Mesothelial cell of epicardium (in vitro differentiated cells): ENCODE measurements at regions not wholly inside any gene's neighbourhood (a gene's known extent, or its start where the extent isn't known, plus 50 kb on each side); places are given as distances from the start of the nearest gene placed in this dataset.

Source experiments
- DNase-seq, 2 experiments: peaks; one replicate each; pipeline ENCODE4 v3.0.0; 2021; ENCODE audit warnings: low spot score in 2 of 2; ENCODE audit not compliant: unreplicated experiment in 2 of 2
- H3K27ac Mint-ChIP-seq: 2 replicates; pipeline ENCODE4 v1.8.0; 2021; ENCODE audit warnings: mixed read lengths
- H3K27me3 Mint-ChIP-seq: 2 replicates; pipeline ENCODE4 v1.8.0; 2021; ENCODE audit warnings: low read depth, mixed read lengths
- H3K36me3 Mint-ChIP-seq: 2 replicates; pipeline ENCODE4 v1.8.0; 2021; ENCODE audit warnings: mixed read lengths
- H3K4me1 Mint-ChIP-seq: 2 replicates; pipeline ENCODE4 v1.8.0; 2021; ENCODE audit warnings: mixed read lengths
- H3K4me3 Mint-ChIP-seq: 2 replicates; pipeline ENCODE4 v1.8.0; 2021; ENCODE audit warnings: mild to moderate bottlenecking, moderate library complexity, mixed read lengths
- H3K9me3 Mint-ChIP-seq: 2 replicates; pipeline ENCODE4 v1.8.0; 2021; ENCODE audit warnings: mixed read lengths
- CTCF ChIP-seq: fragments of 200-600 bp; sonication (generic); IDR thresholded peaks from one replicate; pipeline ENCODE4 v1.5.0; 2021; ENCODE audit warnings: antibody characterized with exemption; ENCODE audit not compliant: unreplicated experiment

GRCh38 chr21:35127026-35127425 lies 77.9 kb upstream of the RUNX1 start:
- no peaks in the 10 kb centered on the region for H3K27me3 Mint-ChIP-seq
- no peak overlapping the region for H3K4me3 Mint-ChIP-seq
- peaks cover 48% of the 10 kb centered on the region for H3K9me3 Mint-ChIP-seq
- H3K4me1 Mint-ChIP-seq, result no peaks in the 10 kb centered on the region
- H3K27ac Mint-ChIP-seq, result no peak overlapping the region
- TF ChIP-seq CTCF, result no peak
- H3K36me3 Mint-ChIP-seq, result no peaks in the 10 kb centered on the region
- DNase-seq, result no peak

GRCh38 chr21:35120631-35121180 lies 71.6 kb upstream of the RUNX1 start:
- Mint-ChIP-seq H3K4me3 (no peak overlapping the region), H3K27ac (no peak overlapping the region), H3K9me3 (peaks cover 32% of the 10 kb centered on the region), H3K27me3 (no peaks in the 10 kb centered on the region), H3K4me1 (peaks cover 3% of the 10 kb centered on the region), H3K36me3 (no peaks in the 10 kb centered on the region)
- no peak for DNase-seq
- TF ChIP-seq CTCF, result no peak

- Mint-ChIP-seq H3K9me3 (peaks cover 21% of the 10 kb centered on the region), H3K27ac (no peak overlapping the region), H3K27me3 (no peaks in the 10 kb centered on the region), H3K36me3 (no peaks in the 10 kb centered on the region), H3K4me3 (no peak overlapping the region), H3K4me1 (peaks cover 3% of the 10 kb centered on the region)
- no peak for DNase-seq
- TF ChIP-seq CTCF, result no peak
Measured at GRCh38 chr21:35119501-35120047, 70.5 kb upstream of the RUNX1 start.

GRCh38 chr21:35116777-35117176 lies 67.7 kb upstream of the RUNX1 start:
- H3K9me3 Mint-ChIP-seq, result no peaks in the 10 kb centered on the region
- peaks cover 3% of the 10 kb centered on the region for H3K4me1 Mint-ChIP-seq
- H3K36me3 Mint-ChIP-seq, result no peaks in the 10 kb centered on the region

GRCh38 chr21:35113064-35113463 lies 64.0 kb upstream of the RUNX1 start:
- no peak for TF ChIP-seq CTCF
- no peaks in the 10 kb centered on the region for H3K27me3 Mint-ChIP-seq
- no peak overlapping the region for H3K27ac Mint-ChIP-seq
- no peak overlapping the region for H3K4me3 Mint-ChIP-seq
- H3K36me3 Mint-ChIP-seq, result no peaks in the 10 kb centered on the region
- no peak for DNase-seq
- H3K4me1 Mint-ChIP-seq, result no peaks in the 10 kb centered on the region
- H3K9me3 Mint-ChIP-seq, result peaks cover 4% of the 10 kb centered on the region

More at GRCh38 chr21:35116777-35117176, 67.7 kb upstream of the RUNX1 start:
- Mint-ChIP-seq H3K27me3 (no peaks in the 10 kb centered on the region), H3K4me3 (no peak overlapping the region), H3K27ac (no peak overlapping the region)
- DNase-seq, result no peak
- TF ChIP-seq CTCF, result no peak
